ENCODE measurements at regions not wholly inside any gene's neighbourhood (a gene's known extent, or its start where the extent isn't known, plus 50 kb on each side); places are given as distances from the start of the nearest gene placed in this dataset.
"Not testable (repeated sequence)": the region's sequence is repeated elsewhere in the genome, so short reads cannot be mapped to it uniquely, and the experiment has no call there.

GRCh38 chr15:22002711-22003110 is 77.6 kb upstream of the OR4M2 start:
- H3K36me3 ChIP-seq (ENCODE audit: insufficient read depth, low read length); H3K79me2 ChIP-seq (ENCODE audit: insufficient read depth, low read length); H4K20me1 ChIP-seq (ENCODE audit: insufficient read depth, low read length); H3K9ac ChIP-seq (ENCODE audit: low read depth, low read length); H3K4me2 ChIP-seq (ENCODE audit: insufficient read depth, low read length); H3K27ac ChIP-seq (ENCODE audit: low read length); H3K4me3 ChIP-seq (ENCODE audit: low read depth in 1 of 2, low read length in 2 of 2); ATAC-seq (ENCODE audit: insufficient read depth, low read depth); DNase-seq; H3K9me3 ChIP-seq (ENCODE audit: insufficient read depth, low read length, severe bottlenecking); H3K4me1 ChIP-seq (ENCODE audit: insufficient read depth, low read length); H2AFZ ChIP-seq (ENCODE audit: low read depth, low read length); H3K27me3 ChIP-seq (ENCODE audit: insufficient read depth, low read length, poor library complexity): not testable (repeated sequence)

GRCh38 chr15:21989117-21989516 is 91.2 kb upstream of the OR4M2 start:
- DNase-seq; H2AFZ ChIP-seq (ENCODE audit: low read depth, low read length); H3K36me3 ChIP-seq (ENCODE audit: insufficient read depth, low read length); H3K9me3 ChIP-seq (ENCODE audit: insufficient read depth, low read length, severe bottlenecking); H3K9ac ChIP-seq (ENCODE audit: low read depth, low read length); H4K20me1 ChIP-seq (ENCODE audit: insufficient read depth, low read length); H3K27me3 ChIP-seq (ENCODE audit: insufficient read depth, low read length, poor library complexity); H3K4me3 ChIP-seq (ENCODE audit: low read depth in 1 of 2, low read length in 2 of 2); H3K79me2 ChIP-seq (ENCODE audit: insufficient read depth, low read length); H3K27ac ChIP-seq (ENCODE audit: low read length); H3K4me1 ChIP-seq (ENCODE audit: insufficient read depth, low read length); H3K4me2 ChIP-seq (ENCODE audit: insufficient read depth, low read length): not testable (repeated sequence)
- ATAC-seq (ENCODE audit: insufficient read depth, low read depth): peak; percentile 92

GRCh38 chr15:21983820-21984219 is 96.5 kb upstream of the OR4M2 start:
- not testable (repeated sequence) for H3K36me3 ChIP-seq (ENCODE audit: insufficient read depth, low read length); H3K4me2 ChIP-seq (ENCODE audit: insufficient read depth, low read length); H3K27me3 ChIP-seq (ENCODE audit: insufficient read depth, low read length, poor library complexity); H2AFZ ChIP-seq (ENCODE audit: low read depth, low read length); H3K9ac ChIP-seq (ENCODE audit: low read depth, low read length); H3K9me3 ChIP-seq (ENCODE audit: insufficient read depth, low read length, severe bottlenecking); ATAC-seq (ENCODE audit: insufficient read depth, low read depth); H3K4me3 ChIP-seq (ENCODE audit: low read depth in 1 of 2, low read length in 2 of 2); H4K20me1 ChIP-seq (ENCODE audit: insufficient read depth, low read length); H3K79me2 ChIP-seq (ENCODE audit: insufficient read depth, low read length); H3K4me1 ChIP-seq (ENCODE audit: insufficient read depth, low read length); H3K27ac ChIP-seq (ENCODE audit: low read length); DNase-seq

GRCh38 chr15:21979960-21980359 is 100.4 kb upstream of the OR4M2 start:
- H3K27ac ChIP-seq (ENCODE audit: low read length); H3K4me3 ChIP-seq (ENCODE audit: low read depth in 1 of 2, low read length in 2 of 2); H3K9ac ChIP-seq (ENCODE audit: low read depth, low read length); H3K36me3 ChIP-seq (ENCODE audit: insufficient read depth, low read length); H3K27me3 ChIP-seq (ENCODE audit: insufficient read depth, low read length, poor library complexity); DNase-seq; H3K79me2 ChIP-seq (ENCODE audit: insufficient read depth, low read length); H4K20me1 ChIP-seq (ENCODE audit: insufficient read depth, low read length); H3K4me2 ChIP-seq (ENCODE audit: insufficient read depth, low read length); H3K9me3 ChIP-seq (ENCODE audit: insufficient read depth, low read length, severe bottlenecking); H3K4me1 ChIP-seq (ENCODE audit: insufficient read depth, low read length); ATAC-seq (ENCODE audit: insufficient read depth, low read depth); H2AFZ ChIP-seq (ENCODE audit: low read depth, low read length): not testable (repeated sequence)

- not testable (repeated sequence) for H3K9me3 ChIP-seq (ENCODE audit: insufficient read depth, low read length, severe bottlenecking); H3K27me3 ChIP-seq (ENCODE audit: insufficient read depth, low read length, poor library complexity); H3K36me3 ChIP-seq (ENCODE audit: insufficient read depth, low read length); H3K4me2 ChIP-seq (ENCODE audit: insufficient read depth, low read length); ATAC-seq (ENCODE audit: insufficient read depth, low read depth); H4K20me1 ChIP-seq (ENCODE audit: insufficient read depth, low read length); H3K79me2 ChIP-seq (ENCODE audit: insufficient read depth, low read length); H3K27ac ChIP-seq (ENCODE audit: low read length); H3K9ac ChIP-seq (ENCODE audit: low read depth, low read length); H2AFZ ChIP-seq (ENCODE audit: low read depth, low read length); H3K4me3 ChIP-seq (ENCODE audit: low read depth in 1 of 2, low read length in 2 of 2); DNase-seq; H3K4me1 ChIP-seq (ENCODE audit: insufficient read depth, low read length)
Measured at GRCh38 chr15:21953713-21954112, 76.2 kb upstream of the POTEB start.

- DNase-seq; ATAC-seq (ENCODE audit: insufficient read depth, low read depth); H3K9ac ChIP-seq (ENCODE audit: low read depth, low read length); H3K9me3 ChIP-seq (ENCODE audit: insufficient read depth, low read length, severe bottlenecking); H3K27me3 ChIP-seq (ENCODE audit: insufficient read depth, low read length, poor library complexity); H3K4me1 ChIP-seq (ENCODE audit: insufficient read depth, low read length); H3K27ac ChIP-seq (ENCODE audit: low read length); H3K4me2 ChIP-seq (ENCODE audit: insufficient read depth, low read length); H3K79me2 ChIP-seq (ENCODE audit: insufficient read depth, low read length); H2AFZ ChIP-seq (ENCODE audit: low read depth, low read length); H4K20me1 ChIP-seq (ENCODE audit: insufficient read depth, low read length); H3K4me3 ChIP-seq (ENCODE audit: low read depth in 1 of 2, low read length in 2 of 2); H3K36me3 ChIP-seq (ENCODE audit: insufficient read depth, low read length): not testable (repeated sequence)
Measured at GRCh38 chr15:21940302-21940701, 62.8 kb upstream of the POTEB start.

All from DND-41 (cell line).